SK-N-SH treated with all-trans-retinoic acid at 6 μM for 48 hours (cell line): ENCODE measurements at regions not wholly inside any gene's neighbourhood (a gene's known extent, or its start where the extent isn't known, plus 50 kb on each side); places are given as distances from the start of the nearest gene placed in this dataset.
A peak's percentile ranks its signal among the peaks of the same experiment; 100 is the strongest.

Source experiments
- ATAC-seq: fragments of 200-7000 bp; cut with Tn5 transposase; 3 replicates; pipeline ENCODE4 v1.9.1; 2020; ENCODE audit warnings: mild to moderate bottlenecking, moderate library complexity
- ARNTL ChIP-seq: fragments of 450-650 bp; formaldehyde crosslinking; IDR thresholded peaks from 2 replicates; pipeline ENCODE4 v1.5.0; 2020; ENCODE audit warnings: low read depth, mild to moderate bottlenecking, moderate library complexity, borderline replicate concordance
- BACH2 ChIP-seq: fragments of 250-450 bp; sonication (Bioruptor Pico); IDR thresholded peaks from 2 replicates; pipeline ENCODE4 v1.9.0; 2021; ENCODE audit warnings: mild to moderate bottlenecking, borderline replicate concordance
- CREB5 ChIP-seq: fragments of 250-450 bp; sonication (Bioruptor Pico); IDR thresholded peaks from 2 replicates; pipeline ENCODE4 v1.5.1; 2020; ENCODE audit warnings: low read depth, mild to moderate bottlenecking, moderate library complexity
- CSDC2 ChIP-seq: fragments of 250-450 bp; sonication (Bioruptor Pico); IDR thresholded peaks from 2 replicates; pipeline ENCODE4 v1.5.0; 2020; ENCODE audit warnings: mild to moderate bottlenecking, moderate library complexity
- CSRNP3 ChIP-seq: fragments of 250-450 bp; sonication (Bioruptor Pico); IDR thresholded peaks from 2 replicates; pipeline ENCODE4 v1.5.1; 2021; ENCODE audit warnings: mild to moderate bottlenecking, moderate library complexity
- ESRRG ChIP-seq: fragments of 250-450 bp; sonication (Bioruptor Pico); IDR thresholded peaks from 2 replicates; pipeline ENCODE4 v1.6.1; 2021; ENCODE audit warnings: mild to moderate bottlenecking
- GLIS3 ChIP-seq: fragments of 250-450 bp; sonication (Bioruptor Pico); IDR thresholded peaks from 2 replicates; pipeline ENCODE4 v1.5.0; 2020; ENCODE audit warnings: mild to moderate bottlenecking, moderate library complexity
- ISL1 ChIP-seq: fragments of 250-450 bp; sonication (Bioruptor Pico); IDR thresholded peaks from 2 replicates; pipeline ENCODE4 v2.1.2; 2022; ENCODE audit warnings: mild to moderate bottlenecking, moderate library complexity
- OSR1 ChIP-seq: fragments of 250-450 bp; sonication (Bioruptor Pico); IDR thresholded peaks from 2 replicates; pipeline ENCODE4 v1.8.0; 2022; ENCODE audit warnings: moderate library complexity, mild to moderate bottlenecking, inconsistent platforms
- PATZ1 ChIP-seq: fragments of 250-450 bp; sonication (Bioruptor Pico); IDR thresholded peaks from 2 replicates; pipeline ENCODE4 v1.8.0; 2020; ENCODE audit warnings: mild to moderate bottlenecking, moderate library complexity, borderline replicate concordance
- POU6F1 ChIP-seq: fragments of 250-450 bp; sonication (Bioruptor Pico); IDR thresholded peaks from 2 replicates; pipeline ENCODE4 v1.8.0; 2021; ENCODE audit warnings: low read depth, mild to moderate bottlenecking, moderate library complexity, borderline replicate concordance
- PPARA ChIP-seq: fragments of 250-450 bp; sonication (Bioruptor Pico); IDR thresholded peaks from 2 replicates; pipeline ENCODE4 v1.5.0; 2020; ENCODE audit warnings: mild to moderate bottlenecking, borderline replicate concordance
- RARB ChIP-seq: fragments of 250-450 bp; sonication (Bioruptor Pico); IDR thresholded peaks from 2 replicates; pipeline ENCODE4 v1.8.0; 2021; ENCODE audit warnings: mild to moderate bottlenecking, moderate library complexity
- SNAI2 ChIP-seq: fragments of 250-450 bp; sonication (Bioruptor Pico); IDR thresholded peaks from 2 replicates; pipeline ENCODE4 v1.5.0; 2020; ENCODE audit warnings: mild to moderate bottlenecking, moderate library complexity
- TCF4 ChIP-seq: fragments of 250-450 bp; sonication (Bioruptor Pico); IDR thresholded peaks from 2 replicates; pipeline ENCODE4 v1.8.0; 2021; ENCODE audit warnings: mild to moderate bottlenecking, moderate library complexity, borderline replicate concordance
- TOX ChIP-seq: fragments of 250-450 bp; sonication (Bioruptor Pico); IDR thresholded peaks from 2 replicates; pipeline ENCODE4 v1.8.0; 2021; ENCODE audit warnings: mild to moderate bottlenecking, moderate library complexity, borderline replicate concordance
- ZC3H10 ChIP-seq: fragments of 250-450 bp; sonication (Bioruptor Pico); IDR thresholded peaks from 2 replicates; pipeline ENCODE4 v1.5.1; 2021; ENCODE audit warnings: mild to moderate bottlenecking, moderate library complexity
- ZFP3 ChIP-seq: fragments of 250-450 bp; sonication (Bioruptor Pico); IDR thresholded peaks from 2 replicates; pipeline ENCODE4 v1.5.0; 2020; ENCODE audit warnings: mild to moderate bottlenecking, moderate library complexity
- ZFP30 ChIP-seq: fragments of 450-650 bp; formaldehyde crosslinking; IDR thresholded peaks from 2 replicates; pipeline ENCODE4 v1.5.0; 2022; ENCODE audit warnings: mild to moderate bottlenecking, moderate library complexity
- ZNF70 ChIP-seq: fragments of 450-650 bp; formaldehyde crosslinking; IDR thresholded peaks from 2 replicates; pipeline ENCODE4 v1.5.0; 2020; ENCODE audit warnings: mild to moderate bottlenecking, moderate library complexity
- ZNF8 ChIP-seq: fragments of 450-650 bp; formaldehyde crosslinking; IDR thresholded peaks from 2 replicates; pipeline ENCODE4 v1.5.0; 2020; ENCODE audit warnings: mild to moderate bottlenecking, moderate library complexity

- ATAC-seq, result no peak
Measured at GRCh38 chr5:125508225-125508624, 761.8 kb upstream of the ZNF608 start.

GRCh38 chr5:125510651-125511050 is 764.2 kb upstream of the ZNF608 start:
- ATAC-seq, result no peak
- no peak for TF ChIP-seq ZC3H10 (CRISPR knock-in tag)
- no peak for TF ChIP-seq ISL1 (CRISPR knock-in tag)
- TF ChIP-seq TOX (CRISPR knock-in tag), result no peak
- TF ChIP-seq ARNTL, result no peak
- TF ChIP-seq POU6F1 (CRISPR knock-in tag), result no peak
- TF ChIP-seq PPARA (CRISPR knock-in tag), result no peak
- TF ChIP-seq SNAI2 (CRISPR knock-in tag), result no peak
- no peak for TF ChIP-seq PATZ1
- TF ChIP-seq ZNF8, result no peak
- TF ChIP-seq ZNF70 (CRISPR knock-in tag), result no peak
- no peak for TF ChIP-seq ZFP30
- no peak for TF ChIP-seq CREB5 (CRISPR knock-in tag)
- no peak for TF ChIP-seq ESRRG (CRISPR knock-in tag)
- no peak for TF ChIP-seq GLIS3 (CRISPR knock-in tag)
- TF ChIP-seq ZFP3 (CRISPR knock-in tag), result no peak
- no peak for TF ChIP-seq CSRNP3 (CRISPR knock-in tag)
- no peak for TF ChIP-seq OSR1 (CRISPR knock-in tag)
- no peak for TF ChIP-seq CSDC2

More at GRCh38 chr5:125508225-125508624, 761.8 kb upstream of the ZNF608 start:
- TF ChIP-seq ISL1 (CRISPR knock-in tag) (peak; percentile 33), POU6F1 (CRISPR knock-in tag) (no peak)
- TF ChIP-seq, all 23 proteins: peak for 1

- TF ChIP-seq ZFP30, result no peak
- no peak for TF ChIP-seq CSDC2
- no peak for TF ChIP-seq BACH2 (CRISPR knock-in tag)
- TF ChIP-seq SNAI2 (CRISPR knock-in tag), result no peak
- TF ChIP-seq POU6F1 (CRISPR knock-in tag), result no peak
- TF ChIP-seq ISL1 (CRISPR knock-in tag), result no peak
- TF ChIP-seq CSRNP3 (CRISPR knock-in tag), result no peak
- no peak for TF ChIP-seq CREB5 (CRISPR knock-in tag)
- no peak for TF ChIP-seq PPARA (CRISPR knock-in tag)
- no peak for TF ChIP-seq GLIS3 (CRISPR knock-in tag)
- TF ChIP-seq TOX (CRISPR knock-in tag), result no peak
- no peak for TF ChIP-seq ZFP3 (CRISPR knock-in tag)
- no peak for TF ChIP-seq PATZ1
- TF ChIP-seq ARNTL, result no peak
- TF ChIP-seq TCF4, result no peak
- TF ChIP-seq ZNF8, result no peak
- TF ChIP-seq ZC3H10 (CRISPR knock-in tag), result no peak
- TF ChIP-seq RARB, result no peak
- TF ChIP-seq OSR1 (CRISPR knock-in tag), result no peak
- no peak for TF ChIP-seq ESRRG (CRISPR knock-in tag)
- ATAC-seq, result no peak
Measured at GRCh38 chr5:125517973-125518550, 771.6 kb upstream of the ZNF608 start.
